Progenitor cell of endocrine pancreas (in vitro differentiated cells): ENCODE measurements at regions not wholly inside any gene's neighbourhood (a gene's known extent, or its start where the extent isn't known, plus 50 kb on each side); places are given as distances from the start of the nearest gene placed in this dataset.

Experiments
- DNase-seq: peaks from one replicate; pipeline ENCODE4 v3.0.0; 2021; ENCODE audit warnings: low spot score; ENCODE audit not compliant: unreplicated experiment
- H3K27ac Mint-ChIP-seq: 2 replicates; pipeline ENCODE4 v1.8.0; 2021; ENCODE audit warnings: mild to moderate bottlenecking, moderate library complexity, mixed read lengths
- H3K27me3 Mint-ChIP-seq: 2 replicates; pipeline ENCODE4 v1.8.0; 2021; ENCODE audit warnings: mixed read lengths
- H3K36me3 Mint-ChIP-seq: 2 replicates; pipeline ENCODE4 v1.8.0; 2022; ENCODE audit warnings: mixed read lengths; ENCODE audit not compliant: insufficient read depth
- H3K4me1 Mint-ChIP-seq: 2 replicates; pipeline ENCODE4 v1.8.0; 2021; ENCODE audit warnings: low read depth, mixed read lengths
- H3K4me3 Mint-ChIP-seq: 2 replicates; pipeline ENCODE4 v1.8.0; 2021; ENCODE audit warnings: low read depth, mild to moderate bottlenecking, moderate library complexity, mixed read lengths
- H3K9me3 Mint-ChIP-seq: 2 replicates; pipeline ENCODE4 v1.8.0; 2021; ENCODE audit warnings: low read depth, mixed read lengths
- TF ChIP-seq, protein P1 (sequence below): fragments of 200-600 bp; sonication (generic); IDR thresholded peaks from one replicate; pipeline ENCODE4 v1.5.0; 2021; ENCODE audit warnings: antibody characterized with exemption, mild to moderate bottlenecking; ENCODE audit not compliant: unreplicated experiment

DNA sequence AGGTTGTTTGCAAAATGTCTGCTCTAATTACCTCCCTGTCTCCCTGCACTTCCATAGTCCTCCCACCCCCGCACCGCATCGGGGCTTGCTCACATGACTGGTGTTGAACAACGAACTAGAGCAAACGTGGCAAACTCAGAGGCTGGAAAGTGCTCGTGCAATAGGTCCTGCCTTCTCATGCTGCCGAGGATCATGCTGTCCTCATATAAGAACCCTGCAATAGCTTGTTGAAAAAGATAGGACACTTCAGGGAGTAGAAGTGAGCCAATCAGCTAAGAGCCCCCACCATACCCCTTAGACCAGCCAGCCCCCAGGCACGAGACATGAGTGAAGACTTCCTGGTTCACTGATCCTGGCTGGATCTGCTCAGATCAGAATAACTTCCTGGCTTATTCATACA is 219.2 kb downstream of the C6orf118 start:
- DNase-seq, result no peak
- no peak overlapping the region for H3K4me3 Mint-ChIP-seq
- TF ChIP-seq, protein P1, sequence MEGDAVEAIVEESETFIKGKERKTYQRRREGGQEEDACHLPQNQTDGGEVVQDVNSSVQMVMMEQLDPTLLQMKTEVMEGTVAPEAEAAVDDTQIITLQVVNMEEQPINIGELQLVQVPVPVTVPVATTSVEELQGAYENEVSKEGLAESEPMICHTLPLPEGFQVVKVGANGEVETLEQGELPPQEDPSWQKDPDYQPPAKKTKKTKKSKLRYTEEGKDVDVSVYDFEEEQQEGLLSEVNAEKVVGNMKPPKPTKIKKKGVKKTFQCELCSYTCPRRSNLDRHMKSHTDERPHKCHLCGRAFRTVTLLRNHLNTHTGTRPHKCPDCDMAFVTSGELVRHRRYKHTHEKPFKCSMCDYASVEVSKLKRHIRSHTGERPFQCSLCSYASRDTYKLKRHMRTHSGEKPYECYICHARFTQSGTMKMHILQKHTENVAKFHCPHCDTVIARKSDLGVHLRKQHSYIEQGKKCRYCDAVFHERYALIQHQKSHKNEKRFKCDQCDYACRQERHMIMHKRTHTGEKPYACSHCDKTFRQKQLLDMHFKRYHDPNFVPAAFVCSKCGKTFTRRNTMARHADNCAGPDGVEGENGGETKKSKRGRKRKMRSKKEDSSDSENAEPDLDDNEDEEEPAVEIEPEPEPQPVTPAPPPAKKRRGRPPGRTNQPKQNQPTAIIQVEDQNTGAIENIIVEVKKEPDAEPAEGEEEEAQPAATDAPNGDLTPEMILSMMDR, result no peak
- no peaks in the 10 kb centered on the region for H3K27me3 Mint-ChIP-seq
- H3K27ac Mint-ChIP-seq, result no peak overlapping the region
- H3K9me3 Mint-ChIP-seq, result peaks cover 38% of the 10 kb centered on the region
- peaks cover 8% of the 10 kb centered on the region for H3K4me1 Mint-ChIP-seq
- peaks cover 5% of the 10 kb centered on the region for H3K36me3 Mint-ChIP-seq

DNA sequence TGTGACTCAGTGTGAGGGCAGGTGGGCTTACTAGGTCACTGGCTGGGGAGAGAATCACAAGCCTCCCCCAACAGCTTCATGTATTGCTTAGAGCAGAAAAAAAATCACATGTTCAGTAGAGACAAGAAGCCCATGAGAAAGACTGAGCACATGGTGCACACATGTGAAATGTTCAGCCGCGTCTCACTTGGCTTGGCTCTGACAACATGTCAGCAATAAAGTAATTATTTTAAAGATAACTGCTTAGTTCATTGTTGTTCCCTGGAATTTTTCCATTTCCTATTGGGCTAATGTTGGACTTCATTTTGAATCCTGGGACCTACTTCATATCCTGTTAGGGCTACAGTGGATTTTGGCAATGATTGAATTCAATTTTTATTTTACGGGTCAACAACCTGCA is 222.6 kb downstream of the C6orf118 start:
- peaks cover 19% of the 10 kb centered on the region for H3K9me3 Mint-ChIP-seq
- H3K27me3 Mint-ChIP-seq, result no peaks in the 10 kb centered on the region
- H3K4me1 Mint-ChIP-seq, result peaks cover 8% of the 10 kb centered on the region
- no peak overlapping the region for H3K27ac Mint-ChIP-seq
- DNase-seq, result no peak
- no peaks in the 10 kb centered on the region for H3K36me3 Mint-ChIP-seq
- TF ChIP-seq, protein P1, result no peak
- no peak overlapping the region for H3K4me3 Mint-ChIP-seq

DNA sequence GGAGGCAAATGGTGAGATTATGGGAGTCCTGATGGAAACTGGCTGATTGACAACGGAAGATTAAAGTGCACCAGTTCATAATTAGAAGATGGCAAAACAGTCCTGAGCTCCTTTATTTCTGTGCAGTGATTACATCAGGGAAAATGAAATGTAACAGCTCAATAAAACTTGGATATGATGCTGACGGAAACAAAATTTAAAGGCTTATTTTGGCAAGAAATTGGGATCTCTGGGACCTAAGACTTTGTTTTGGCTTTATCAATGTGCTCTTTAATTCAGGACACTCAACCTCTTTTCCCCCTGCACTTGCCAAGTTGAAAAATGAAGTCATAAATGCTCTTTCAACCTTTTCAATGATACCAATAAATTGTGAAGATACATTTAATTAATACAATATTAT is 226.8 kb downstream of the C6orf118 start:
- Mint-ChIP-seq H3K27me3 (no peaks in the 10 kb centered on the region), H3K4me1 (no peaks in the 10 kb centered on the region), H3K4me3 (no peak overlapping the region), H3K9me3 (peaks cover 8% of the 10 kb centered on the region), H3K36me3 (peaks cover 1% of the 10 kb centered on the region), H3K27ac (no peak overlapping the region)
- no peak for DNase-seq
- TF ChIP-seq, protein P1, result no peak

DNA sequence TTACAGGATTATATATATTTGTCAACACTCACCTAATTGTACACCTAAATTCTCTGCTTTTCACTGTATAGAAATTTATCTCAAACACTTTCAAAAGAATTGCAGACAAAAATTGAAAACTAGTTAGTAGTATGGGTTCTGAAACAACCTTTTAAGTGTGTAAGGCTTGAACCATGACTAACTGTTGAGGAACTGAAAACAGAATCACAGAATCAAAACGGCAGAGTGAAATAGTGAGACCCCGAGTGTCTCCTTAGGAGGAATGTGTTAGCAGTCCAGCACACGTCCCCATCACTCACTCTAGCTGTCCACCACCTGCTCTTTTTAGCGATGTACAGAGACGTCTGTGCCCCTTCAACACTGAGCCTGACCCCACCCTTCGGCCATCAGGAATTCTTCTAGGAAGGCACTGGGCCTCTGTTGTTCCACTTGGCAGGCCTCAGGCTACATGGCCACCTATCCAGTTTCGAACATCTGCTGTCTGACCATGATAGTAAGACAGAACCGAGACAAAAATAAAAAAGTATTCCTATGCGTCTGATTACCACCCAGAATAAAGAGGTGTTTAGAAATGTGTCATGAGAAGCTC is 227.4 kb downstream of the C6orf118 start:
- H3K36me3 Mint-ChIP-seq, result peaks cover 1% of the 10 kb centered on the region
- no peaks in the 10 kb centered on the region for H3K27me3 Mint-ChIP-seq
- DNase-seq, result no peak
- peaks cover 8% of the 10 kb centered on the region for H3K9me3 Mint-ChIP-seq
- H3K27ac Mint-ChIP-seq, result no peak overlapping the region
- H3K4me1 Mint-ChIP-seq, result peaks cover 2% of the 10 kb centered on the region
- TF ChIP-seq, protein P1, result no peak
- no peak overlapping the region for H3K4me3 Mint-ChIP-seq

DNA sequence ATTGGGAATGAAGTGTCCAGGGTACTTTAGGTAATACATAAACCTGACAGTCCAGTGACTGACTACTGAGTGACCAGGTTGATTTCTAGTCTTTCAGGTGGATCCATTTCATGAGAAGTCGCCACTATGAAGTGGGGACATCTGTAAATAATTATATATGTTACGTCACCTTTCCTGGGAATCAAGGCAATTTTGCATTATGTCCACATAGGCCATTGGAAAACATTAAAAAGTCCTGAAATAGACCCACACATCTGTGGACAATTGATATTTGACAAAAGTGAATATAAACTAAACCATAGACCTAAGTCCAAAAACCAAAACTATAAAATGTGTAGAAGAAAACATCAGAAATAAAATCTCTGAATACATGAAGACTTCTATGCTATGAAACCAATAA is 231.5 kb downstream of the C6orf118 start:
- Mint-ChIP-seq H3K36me3 (peaks cover 1% of the 10 kb centered on the region), H3K27ac (no peak overlapping the region), H3K4me1 (peaks cover 15% of the 10 kb centered on the region), H3K27me3 (no peaks in the 10 kb centered on the region), H3K9me3 (peaks cover 8% of the 10 kb centered on the region), H3K4me3 (no peak overlapping the region)
- TF ChIP-seq, protein P1, result no peak
- DNase-seq, result no peak
